Thymus (tissue), 11 donors: ENCODE measurements at regions not wholly inside any gene's neighbourhood (a gene's known extent, or its start where the extent isn't known, plus 50 kb on each side); places are given as distances from the start of the nearest gene placed in this dataset.

ENCODE experiments used
- DNase-seq, 9 donors: peaks; one replicate each; pipeline ENCODE4 v3.0.0-alpha.2; 2013; ENCODE audit warnings: low spot score in 9 of 9, low read depth in 6 of 9, missing footprints in 1 of 9
- H3K27ac ChIP-seq, 2 donors: one replicate each; pipeline ENCODE4 v1.5.1; 2013; ENCODE audit warnings: control low read depth in 1 of 2, low read depth in 1 of 2, low read length in 1 of 2, mild to moderate bottlenecking in 1 of 2, moderate library complexity in 1 of 2
- H3K27me3 ChIP-seq, 2 donors: one replicate each; pipeline ENCODE4 v1.5.1; 2013; ENCODE audit warnings: low read length in 1 of 2; ENCODE audit not compliant: control insufficient read depth in 2 of 2, insufficient read depth in 1 of 2
- H3K36me3 ChIP-seq, 2 donors: one replicate each; pipeline ENCODE4 v1.5.1; 2013; ENCODE audit warnings: low read length in 1 of 2, mild to moderate bottlenecking in 1 of 2, moderate library complexity in 1 of 2; ENCODE audit not compliant: control insufficient read depth in 2 of 2, insufficient read depth in 2 of 2
- H3K4me1 ChIP-seq, 2 donors: one replicate each; pipeline ENCODE4 v1.5.1; 2013; ENCODE audit warnings: low read length in 2 of 2; ENCODE audit not compliant: control insufficient read depth in 2 of 2, insufficient read depth in 2 of 2
- H3K4me3 ChIP-seq, 2 donors: one replicate each; pipeline ENCODE4 v1.5.1; 2013; ENCODE audit warnings: low read length in 2 of 2, control low read depth in 1 of 2, mild to moderate bottlenecking in 1 of 2
- H3K9me3 ChIP-seq, 2 donors: one replicate each; pipeline ENCODE4 v1.5.1; 2013; ENCODE audit warnings: low read length in 1 of 2, mild to moderate bottlenecking in 1 of 2; ENCODE audit not compliant: control insufficient read depth in 2 of 2, insufficient read depth in 1 of 2
- WGBS: extraction: QIAGEN DNeasy Blood & Tissue Kit; methylation state at CpG from one replicate; pipeline ENCODE4 v1.1.7; 2013; 5-methylcytosine and 5-hydroxymethylcytosine counted together
- donor health status: healthy.

- Histone ChIP-seq H3K9me3 (no peaks in the 10 kb centered on the region), H3K27ac (no peak overlapping the region), H3K4me3 (no peak overlapping the region), H3K4me1 (no peaks in the 10 kb centered on the region), H3K27me3 (no peaks in the 10 kb centered on the region), H3K36me3 (no peaks in the 10 kb centered on the region)
- DNase-seq = no peak
- 78% methylated on average over 1 of the region's 1 CpG for WGBS
Observed at GRCh38 chr17:10956821-10957220, 118.9 kb upstream of the PIRT start.

- H3K36me3 ChIP-seq = no peaks in the 10 kb centered on the region
- no peak overlapping the region for H3K4me3 ChIP-seq
- 8% methylated on average over 4 of the region's 4 CpGs for WGBS
- no peaks in the 10 kb centered on the region for H3K27me3 ChIP-seq
- no peaks in the 10 kb centered on the region for H3K9me3 ChIP-seq
- no peak for DNase-seq
- H3K27ac ChIP-seq = no peak overlapping the region
- H3K4me1 ChIP-seq = no peaks in the 10 kb centered on the region
Observed at GRCh38 chr17:10944819-10945218, 106.9 kb upstream of the PIRT start.

GRCh38 chr17:10936931-10937330 is 99.0 kb upstream of the PIRT start:
- Histone ChIP-seq H3K27ac (no peak overlapping the region), H3K4me3 (no peak overlapping the region), H3K27me3 (no peaks in the 10 kb centered on the region), H3K4me1 (no peaks in the 10 kb centered on the region), H3K36me3 (no peaks in the 10 kb centered on the region), H3K9me3 (no peaks in the 10 kb centered on the region)
- WGBS = 32% methylated on average over 7 of the region's 7 CpGs
- DNase-seq = no peak

- no peaks in the 10 kb centered on the region for H3K36me3 ChIP-seq
- no peaks in the 10 kb centered on the region for H3K4me1 ChIP-seq
- no peaks in the 10 kb centered on the region for H3K9me3 ChIP-seq
- no peak for DNase-seq
- WGBS = 91% methylated on average over 4 of the region's 4 CpGs
- no peak overlapping the region for H3K27ac ChIP-seq
- no peaks in the 10 kb centered on the region for H3K27me3 ChIP-seq
- no peak overlapping the region for H3K4me3 ChIP-seq
Observed at GRCh38 chr17:10932938-10933337, 95.1 kb upstream of the PIRT start.

GRCh38 chr17:10931133-10931532 is 93.2 kb upstream of the PIRT start:
- no peaks in the 10 kb centered on the region for H3K4me1 ChIP-seq
- no peaks in the 10 kb centered on the region for H3K27me3 ChIP-seq
- WGBS = 75% methylated on average over 3 of the region's 3 CpGs

GRCh38 chr17:10927712-10928111 is 89.8 kb upstream of the PIRT start:
- WGBS = 93% methylated on average over 2 of the region's 2 CpGs
- H3K4me1 ChIP-seq = no peaks in the 10 kb centered on the region
- no peak overlapping the region for H3K27ac ChIP-seq
- no peaks in the 10 kb centered on the region for H3K36me3 ChIP-seq
- no peak overlapping the region for H3K4me3 ChIP-seq
- no peaks in the 10 kb centered on the region for H3K27me3 ChIP-seq
- no peak for DNase-seq
- no peaks in the 10 kb centered on the region for H3K9me3 ChIP-seq

More at GRCh38 chr17:10931133-10931532, 93.2 kb upstream of the PIRT start:
- no peak overlapping the region for H3K4me3 ChIP-seq
- H3K36me3 ChIP-seq = no peaks in the 10 kb centered on the region
- no peak for DNase-seq
- H3K9me3 ChIP-seq = no peaks in the 10 kb centered on the region
- no peak overlapping the region for H3K27ac ChIP-seq

GRCh38 chr17:10920558-10921108 is 82.7 kb upstream of the PIRT start:
- Histone ChIP-seq H3K36me3 (no peaks in the 10 kb centered on the region), H3K27ac (no peak overlapping the region), H3K9me3 (no peaks in the 10 kb centered on the region), H3K27me3 (no peaks in the 10 kb centered on the region), H3K4me3 (no peak overlapping the region), H3K4me1 (no peaks in the 10 kb centered on the region)
- WGBS = 93% methylated on average over 5 of the region's 5 CpGs
- no peak for DNase-seq

GRCh38 chr17:10907370-10907769 is 69.5 kb upstream of the PIRT start:
- WGBS = 91% methylated on average over 7 of the region's 7 CpGs
- no peak overlapping the region for H3K4me3 ChIP-seq

GRCh38 chr17:10899281-10899680 is 61.4 kb upstream of the PIRT start:
- no peak overlapping the region for H3K27ac ChIP-seq
- DNase-seq = no peak
- H3K4me1 ChIP-seq = no peaks in the 10 kb centered on the region
- no peaks in the 10 kb centered on the region for H3K36me3 ChIP-seq
- H3K4me3 ChIP-seq = no peak overlapping the region
- no peaks in the 10 kb centered on the region for H3K27me3 ChIP-seq
- H3K9me3 ChIP-seq = no peaks in the 10 kb centered on the region

More at GRCh38 chr17:10907370-10907769, 69.5 kb upstream of the PIRT start:
- H3K27ac ChIP-seq = no peak overlapping the region
- no peaks in the 10 kb centered on the region for H3K27me3 ChIP-seq
- no peak for DNase-seq
- H3K9me3 ChIP-seq = no peaks in the 10 kb centered on the region
- H3K36me3 ChIP-seq = no peaks in the 10 kb centered on the region
- no peaks in the 10 kb centered on the region for H3K4me1 ChIP-seq

- no peaks in the 10 kb centered on the region for H3K4me1 ChIP-seq
- H3K4me3 ChIP-seq = no peak overlapping the region
- 90% methylated on average over 2 of the region's 2 CpGs for WGBS
- H3K9me3 ChIP-seq = no peaks in the 10 kb centered on the region
- H3K27ac ChIP-seq = no peak overlapping the region
- H3K27me3 ChIP-seq = no peaks in the 10 kb centered on the region
- no peaks in the 10 kb centered on the region for H3K36me3 ChIP-seq
- no peak for DNase-seq
Observed at GRCh38 chr17:10894220-10894619, 56.3 kb upstream of the PIRT start.
